Jurkat, Clone E6-1 (cell line): ENCODE measurements at regions not wholly inside any gene's neighbourhood (a gene's known extent, or its start where the extent isn't known, plus 50 kb on each side); places are given as distances from the start of the nearest gene placed in this dataset.

Experiments
- DNase-seq: peaks from one replicate; pipeline ENCODE4 v3.0.0-alpha.2; 2011; ENCODE audit warnings: low read depth, low spot score
- H3K4me3 ChIP-seq: 2 replicates; pipeline ENCODE4 v1.5.1; 2011; ENCODE audit warnings: mild to moderate bottlenecking, low read length, control low read depth, moderate library complexity

DNA sequence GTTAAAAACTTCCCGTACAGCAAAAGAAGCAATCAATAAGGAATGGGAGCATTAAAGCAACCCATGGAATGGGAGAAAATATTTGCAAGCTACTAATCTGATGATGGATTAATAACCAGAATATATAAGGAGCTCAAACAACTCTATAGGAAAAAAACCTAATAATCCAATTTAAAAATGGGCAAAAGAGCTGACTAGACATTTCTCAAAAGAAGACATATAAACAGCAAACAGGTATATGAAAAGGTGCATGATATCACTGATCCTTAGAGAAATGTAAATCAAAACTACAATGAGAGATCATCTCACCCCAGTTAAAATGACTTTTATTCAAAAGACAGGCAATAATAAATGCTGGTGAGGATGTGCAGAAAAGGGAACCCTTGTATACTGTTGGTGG lies 52.7 kb upstream of the POU1F1 start:
- H3K4me3 ChIP-seq, result no peak overlapping the region
- DNase-seq, result no peak
